ENCODE measurements at regions not wholly inside any gene's neighbourhood (a gene's known extent, or its start where the extent isn't known, plus 50 kb on each side); places are given as distances from the start of the nearest gene placed in this dataset.
"Not testable (repeated sequence)": the region's sequence is repeated elsewhere in the genome, so short reads cannot be mapped to it uniquely, and the experiment has no call there.

GRCh38 chr2:160735696-160736095, 242.1 kb upstream of the RBMS1 start:
- no peak for DNase-seq

GRCh38 chr2:160736148-160737028, 242.8 kb upstream of the RBMS1 start:
- no peak for DNase-seq

- no peak for DNase-seq
Observed at GRCh38 chr2:160737247-160737646, 243.6 kb upstream of the RBMS1 start.

- no peak for DNase-seq
Observed at GRCh38 chr2:160741271-160741670, 247.7 kb upstream of the RBMS1 start.

GRCh38 chr2:160741815-160742214, 248.2 kb upstream of the RBMS1 start:
- DNase-seq: no peak

- DNase-seq: no peak
Observed at GRCh38 chr2:160742667-160743066, 249.1 kb upstream of the RBMS1 start.

GRCh38 chr2:160747501-160748170, 254.0 kb upstream of the RBMS1 start:
- no peak for DNase-seq

- DNase-seq: no peak
Observed at GRCh38 chr2:160751021-160751420, 257.4 kb upstream of the RBMS1 start.

- DNase-seq: no peak
Observed at GRCh38 chr2:160752475-160753330, 259.1 kb upstream of the RBMS1 start.

GRCh38 chr2:160753331-160753654, 259.7 kb upstream of the RBMS1 start:
- DNase-seq: no peak

- no peak for DNase-seq
Observed at GRCh38 chr2:160753960-160754359, 260.4 kb upstream of the RBMS1 start.

- no peak for DNase-seq
Observed at GRCh38 chr2:160756481-160756880, 262.9 kb upstream of the RBMS1 start.

- DNase-seq: not testable (repeated sequence)
Observed at GRCh38 chr2:160762493-160763128, 269.0 kb upstream of the RBMS1 start.

GRCh38 chr2:160783474-160783873, 289.9 kb upstream of the RBMS1 start:
- DNase-seq: no peak

GRCh38 chr2:160784034-160784433, 290.4 kb upstream of the RBMS1 start:
- no peak for DNase-seq

GRCh38 chr2:160790738-160791137, 297.1 kb upstream of the RBMS1 start:
- no peak for DNase-seq

- no peak for DNase-seq
Observed at GRCh38 chr2:160791884-160792283, 298.3 kb upstream of the RBMS1 start.

GRCh38 chr2:160792837-160793236, 299.2 kb upstream of the RBMS1 start:
- no peak for DNase-seq

- DNase-seq: no peak
Observed at GRCh38 chr2:160794926-160795325, 301.3 kb upstream of the RBMS1 start.

- DNase-seq: no peak
Observed at GRCh38 chr2:160803881-160804280, 310.3 kb upstream of the RBMS1 start.

- no peak for DNase-seq
Observed at GRCh38 chr2:160810406-160810805, 316.8 kb upstream of the RBMS1 start.

GRCh38 chr2:160812830-160813505, 319.4 kb upstream of the RBMS1 start:
- no peak for DNase-seq

- DNase-seq: no peak
Observed at GRCh38 chr2:160813506-160813858, 319.9 kb upstream of the RBMS1 start.
